ENCODE measurements at regions not wholly inside any gene's neighbourhood (a gene's known extent, or its start where the extent isn't known, plus 50 kb on each side); places are given as distances from the start of the nearest gene placed in this dataset.
"Not testable (repeated sequence)": the region's sequence is repeated elsewhere in the genome, so short reads cannot be mapped to it uniquely, and the experiment has no call there.

- peak; percentile 59 for DNase-seq
Measured at GRCh38 chr14:105989566-105990302, 463.4 kb downstream of the TMEM121 start.

- not testable (repeated sequence) for DNase-seq
Measured at GRCh38 chr14:105991677-105992076, 465.3 kb downstream of the TMEM121 start.

DNA sequence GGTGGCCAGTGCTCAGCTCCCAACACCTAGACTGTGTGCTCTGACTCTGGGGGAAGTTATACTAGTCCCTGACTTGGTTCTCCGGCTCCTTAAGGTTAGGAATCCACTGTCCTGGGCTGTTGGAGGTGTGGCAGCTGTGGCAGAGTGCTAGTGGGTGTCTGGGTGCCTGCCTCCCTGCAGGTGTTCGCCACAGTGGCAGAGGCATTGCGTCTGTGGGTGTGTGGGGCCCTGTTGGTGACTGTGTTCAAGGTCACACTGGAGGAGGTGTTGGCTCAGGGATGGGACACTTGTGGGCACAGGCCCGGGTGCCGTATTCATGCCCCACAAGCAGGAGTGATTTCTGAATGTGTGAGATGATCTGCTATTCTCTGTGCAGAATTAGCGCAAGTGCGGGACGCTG is 467.4 kb downstream of the TMEM121 start:
- DNase-seq = no peak

GRCh38 chr14:105995011-105995710 is 468.8 kb downstream of the TMEM121 start:
- not testable (repeated sequence) for DNase-seq

DNA sequence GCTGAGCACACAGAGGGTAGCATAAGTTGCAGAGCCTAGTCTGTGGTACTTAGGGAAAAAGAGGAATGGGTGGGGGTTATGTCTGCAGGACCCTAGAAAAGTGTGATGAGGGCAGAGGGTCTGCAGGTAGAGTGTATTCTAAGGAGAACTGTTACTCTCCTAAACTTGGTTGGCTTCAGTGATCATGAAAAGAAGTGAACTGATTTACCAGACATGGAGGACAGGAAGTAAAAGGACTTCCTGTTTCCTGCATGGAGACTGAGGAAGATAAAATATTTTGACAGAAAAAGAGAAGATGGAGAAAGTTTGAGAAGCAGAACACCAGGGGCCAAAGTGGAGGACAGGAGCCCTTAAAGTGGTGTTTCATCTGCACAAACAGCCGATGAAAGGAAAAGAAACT is 472.2 kb downstream of the TMEM121 start:
- not testable (repeated sequence) for DNase-seq

- DNase-seq = peak; percentile 97
Measured at GRCh38 chr14:105999361-106000028, 473.1 kb downstream of the TMEM121 start.

DNA sequence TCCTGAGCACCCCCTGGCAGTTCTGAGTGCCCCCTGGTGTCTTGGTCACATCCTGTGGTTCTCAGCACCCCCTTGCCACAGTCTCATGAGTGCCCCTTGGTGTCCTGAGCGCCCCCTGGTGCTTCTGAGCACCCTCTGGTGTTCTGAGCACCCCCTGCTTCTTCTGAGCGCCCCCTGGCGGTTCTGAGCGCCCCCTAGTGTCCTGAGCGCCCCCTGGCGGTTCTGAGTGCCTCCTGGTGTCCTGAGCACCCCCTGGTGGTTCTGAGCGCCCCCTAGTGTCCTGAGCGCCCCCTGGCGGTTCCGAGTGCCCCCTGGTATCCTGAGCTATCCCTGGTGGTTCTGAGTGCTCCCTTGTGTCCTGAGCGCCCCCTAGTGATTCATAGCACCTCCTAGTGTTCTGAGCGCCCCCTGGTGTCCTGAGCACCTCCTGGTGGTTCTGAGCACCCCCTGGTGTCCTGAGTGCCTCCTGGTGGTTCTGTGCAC is 473.7 kb downstream of the TMEM121 start:
- peak; percentile 86 for DNase-seq

GRCh38 chr14:106001277-106001676 is 474.9 kb downstream of the TMEM121 start:
- DNase-seq = peak; percentile 68

GRCh38 chr14:106003351-106003750 is 477.0 kb downstream of the TMEM121 start:
- no peak for DNase-seq

- peak; percentile 91 for DNase-seq
Measured at GRCh38 chr14:106004937-106005795, 478.8 kb downstream of the TMEM121 start.

GRCh38 chr14:106006043-106006442 is 479.7 kb downstream of the TMEM121 start:
- peak; percentile 76 for DNase-seq

DNA sequence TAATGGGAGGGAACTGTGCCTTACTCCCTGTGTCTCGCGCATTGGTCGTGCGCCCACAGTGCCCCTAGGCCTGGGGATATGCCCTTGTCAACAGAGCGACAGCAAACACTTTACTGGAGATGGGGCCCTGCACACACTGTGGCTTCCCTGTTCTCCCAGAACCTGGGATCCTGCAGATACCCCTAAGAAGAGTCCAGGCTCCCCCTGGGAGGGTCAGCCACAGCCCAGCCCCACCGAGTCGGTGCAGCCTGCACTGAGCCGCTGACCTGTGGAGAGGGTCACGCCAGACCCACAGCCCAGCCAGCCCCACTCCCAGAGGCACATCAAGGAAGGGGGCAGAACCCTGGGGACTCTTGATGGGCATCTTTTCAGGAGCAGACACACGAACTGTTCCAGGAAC is 480.3 kb downstream of the TMEM121 start:
- not testable (repeated sequence) for DNase-seq

GRCh38 chr14:106010783-106011182 is 484.4 kb downstream of the TMEM121 start:
- no peak for DNase-seq

GRCh38 chr14:106011631-106012360 is 485.4 kb downstream of the TMEM121 start:
- DNase-seq = peak; percentile 93

DNA sequence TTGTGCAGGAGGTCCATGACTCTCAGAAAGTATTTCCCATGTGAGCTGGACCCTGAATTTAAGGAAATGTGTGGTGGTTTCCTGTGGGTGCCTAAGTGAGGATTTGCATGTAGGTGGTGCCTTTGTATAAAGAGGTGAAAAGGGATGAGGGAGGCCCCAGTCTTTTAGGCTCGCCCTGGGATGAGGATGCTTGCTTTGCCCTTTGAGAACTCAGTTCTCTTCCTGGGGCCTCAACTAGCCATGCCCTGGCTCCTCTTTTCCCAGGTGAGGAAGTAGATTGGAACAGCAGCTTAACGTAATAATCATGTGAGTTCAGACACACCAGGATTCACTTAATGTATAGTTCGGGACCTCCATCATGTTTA is 486.0 kb downstream of the TMEM121 start:
- not testable (repeated sequence) for DNase-seq

- peak; percentile 83 for DNase-seq
Measured at GRCh38 chr14:106013879-106014376, 487.5 kb downstream of the TMEM121 start.

GRCh38 chr14:106017952-106018351 is 491.6 kb downstream of the TMEM121 start:
- DNase-seq = not testable (repeated sequence)

DNA sequence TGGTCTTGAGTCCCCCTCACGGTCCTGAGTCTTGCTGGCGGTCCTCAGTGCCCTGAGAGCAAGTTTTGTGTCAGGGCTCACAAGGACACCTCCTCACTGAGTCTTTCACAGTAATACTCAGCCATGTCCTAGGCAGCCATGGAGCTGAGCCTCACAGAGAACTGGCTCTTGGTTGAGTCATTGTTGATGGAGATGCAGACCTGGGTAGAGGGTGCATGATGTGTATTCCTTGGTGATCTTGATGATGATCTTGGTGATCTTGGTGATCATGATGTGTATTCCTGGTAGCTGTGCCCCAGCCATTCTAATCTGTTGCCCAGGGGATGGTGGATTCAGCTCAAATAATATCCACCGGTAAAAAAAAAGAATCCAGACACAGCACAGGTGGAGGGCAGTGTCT is 495.4 kb downstream of the TMEM121 start:
- no peak for DNase-seq

DNA sequence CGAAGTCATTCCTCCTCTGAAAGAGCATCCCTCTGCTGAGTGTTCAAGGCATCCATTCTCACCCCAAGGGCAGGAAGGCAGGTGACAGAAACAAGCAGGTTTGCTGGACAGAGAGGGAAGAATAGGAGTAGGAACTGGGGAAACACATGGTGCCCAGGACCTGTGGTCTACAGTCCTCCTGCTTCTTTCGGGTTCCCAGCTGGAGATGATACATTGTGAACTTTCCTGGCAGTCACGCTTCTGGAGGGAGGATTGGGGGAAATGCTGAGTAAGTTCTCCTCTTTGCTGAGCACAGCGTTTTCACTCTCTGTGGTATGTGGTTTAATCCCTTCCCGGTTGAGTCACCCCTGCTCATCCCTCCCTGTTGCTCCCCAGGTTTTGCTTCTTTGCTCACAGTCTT is 496.3 kb downstream of the TMEM121 start:
- peak; percentile 78 for DNase-seq

- DNase-seq = no peak
Measured at GRCh38 chr14:106023411-106023810, 497.0 kb downstream of the TMEM121 start.

- peak; percentile 75 for DNase-seq
Measured at GRCh38 chr14:106024983-106025604, 498.7 kb downstream of the TMEM121 start.
